GM12865 (cell line): ENCODE measurements at regions not wholly inside any gene's neighbourhood (a gene's known extent, or its start where the extent isn't known, plus 50 kb on each side); places are given as distances from the start of the nearest gene placed in this dataset.
"Not testable (repeated sequence)": the region's sequence is repeated elsewhere in the genome, so short reads cannot be mapped to it uniquely, and the experiment has no call there.

Source experiments
- DNase-seq: peaks from one replicate; pipeline ENCODE4 v3.0.0; 2010; ENCODE audit warnings: low read depth
- H3K4me3 ChIP-seq: 2 replicates; pipeline ENCODE4 v1.5.1; 2011; ENCODE audit warnings: mild to moderate bottlenecking, low read depth, low read length, control low read depth
- TF ChIP-seq, protein P1 (sequence below): IDR thresholded peaks from 2 replicates; pipeline ENCODE4 v1.5.1; 2011; ENCODE audit warnings: low read length, control low read depth, low read depth, inconsistent platforms; ENCODE audit not compliant: insufficient read depth; ENCODE audit errors: missing control alignments

DNA sequence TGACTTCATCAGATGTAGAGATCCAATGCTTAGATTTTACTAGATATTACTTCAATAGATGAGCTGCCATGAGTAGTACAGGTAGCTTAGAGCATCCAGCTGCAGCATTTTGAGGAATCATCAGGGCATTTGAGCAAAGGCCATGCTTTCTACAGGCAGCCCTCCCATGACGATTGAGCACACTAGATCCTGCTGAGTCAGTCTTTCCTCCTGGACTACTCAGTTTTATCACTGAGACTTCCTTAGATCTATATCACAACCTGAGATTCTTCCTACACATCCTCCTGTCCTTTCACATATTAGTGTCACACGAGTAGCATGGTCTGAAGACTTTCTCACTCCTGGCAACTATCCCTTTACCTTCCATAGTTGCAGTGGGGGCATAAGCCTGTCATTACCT, 1401.8 kb downstream of the FSCB start:
- H3K4me3 ChIP-seq, result no peak overlapping the region
- no peak for DNase-seq
- TF ChIP-seq, protein P1, sequence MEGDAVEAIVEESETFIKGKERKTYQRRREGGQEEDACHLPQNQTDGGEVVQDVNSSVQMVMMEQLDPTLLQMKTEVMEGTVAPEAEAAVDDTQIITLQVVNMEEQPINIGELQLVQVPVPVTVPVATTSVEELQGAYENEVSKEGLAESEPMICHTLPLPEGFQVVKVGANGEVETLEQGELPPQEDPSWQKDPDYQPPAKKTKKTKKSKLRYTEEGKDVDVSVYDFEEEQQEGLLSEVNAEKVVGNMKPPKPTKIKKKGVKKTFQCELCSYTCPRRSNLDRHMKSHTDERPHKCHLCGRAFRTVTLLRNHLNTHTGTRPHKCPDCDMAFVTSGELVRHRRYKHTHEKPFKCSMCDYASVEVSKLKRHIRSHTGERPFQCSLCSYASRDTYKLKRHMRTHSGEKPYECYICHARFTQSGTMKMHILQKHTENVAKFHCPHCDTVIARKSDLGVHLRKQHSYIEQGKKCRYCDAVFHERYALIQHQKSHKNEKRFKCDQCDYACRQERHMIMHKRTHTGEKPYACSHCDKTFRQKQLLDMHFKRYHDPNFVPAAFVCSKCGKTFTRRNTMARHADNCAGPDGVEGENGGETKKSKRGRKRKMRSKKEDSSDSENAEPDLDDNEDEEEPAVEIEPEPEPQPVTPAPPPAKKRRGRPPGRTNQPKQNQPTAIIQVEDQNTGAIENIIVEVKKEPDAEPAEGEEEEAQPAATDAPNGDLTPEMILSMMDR, result no peak

DNA sequence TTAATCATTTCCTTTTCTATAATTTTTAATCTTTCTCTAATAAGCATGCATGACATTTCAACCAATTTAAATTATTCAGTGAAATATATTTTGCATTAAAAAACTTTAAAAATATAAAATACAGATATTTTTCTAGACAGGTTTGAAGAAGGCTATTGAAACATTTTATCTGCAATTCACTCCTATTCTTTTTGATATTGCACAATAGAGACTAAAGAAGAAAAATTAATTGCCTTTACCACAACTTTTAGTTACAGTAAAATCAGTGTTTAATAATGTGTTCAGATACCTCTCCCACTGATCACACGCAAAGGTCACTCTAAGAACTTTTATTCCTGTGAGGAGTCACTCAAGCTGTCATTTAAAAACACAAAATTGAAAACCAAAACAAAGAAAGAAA, 1416.7 kb downstream of the FSCB start:
- TF ChIP-seq, protein P1, result no peak
- H3K4me3 ChIP-seq, result no peak overlapping the region
- no peak for DNase-seq

DNA sequence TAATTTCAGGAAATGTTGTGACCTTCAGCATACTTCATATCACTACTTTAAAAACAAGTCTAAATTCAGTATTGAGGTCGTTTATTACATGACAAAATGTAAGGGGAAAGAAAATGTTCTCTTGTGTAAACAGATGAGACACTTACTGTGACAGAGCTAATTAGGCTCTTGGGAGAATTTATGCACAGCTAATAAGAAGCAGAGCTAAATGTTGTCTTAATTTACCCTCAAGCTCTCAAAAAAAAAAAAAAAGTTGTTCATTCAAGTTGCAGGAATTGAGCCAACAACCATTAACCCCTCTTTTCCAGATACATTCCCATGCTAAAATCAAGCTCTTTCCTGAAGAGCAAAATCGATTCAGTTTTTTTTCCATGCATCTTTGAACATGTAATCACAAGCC, 1419.4 kb downstream of the FSCB start:
- DNase-seq, result no peak
- TF ChIP-seq, protein P1, result no peak
- H3K4me3 ChIP-seq, result no peak overlapping the region

DNA sequence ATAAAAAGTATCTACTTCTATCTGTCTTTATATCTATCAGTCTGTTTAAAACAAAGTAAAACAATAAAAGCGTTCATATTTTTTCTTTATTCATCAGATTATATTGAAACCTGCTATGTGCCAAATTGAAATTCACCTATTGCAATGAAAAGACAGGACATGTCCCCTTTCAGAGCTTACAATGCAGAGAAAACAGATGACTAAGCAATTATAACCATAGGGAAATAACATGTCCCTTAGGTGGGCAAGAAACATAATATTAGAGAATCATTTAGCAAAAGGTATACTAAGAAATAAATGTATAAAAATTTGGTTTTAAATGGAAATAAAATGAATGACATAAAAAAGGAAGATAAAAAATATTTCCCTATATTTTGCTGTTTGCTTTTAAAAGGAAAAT, 1421.3 kb downstream of the FSCB start:
- TF ChIP-seq, protein P1, result no peak
- H3K4me3 ChIP-seq, result no peak overlapping the region
- DNase-seq, result no peak

DNA sequence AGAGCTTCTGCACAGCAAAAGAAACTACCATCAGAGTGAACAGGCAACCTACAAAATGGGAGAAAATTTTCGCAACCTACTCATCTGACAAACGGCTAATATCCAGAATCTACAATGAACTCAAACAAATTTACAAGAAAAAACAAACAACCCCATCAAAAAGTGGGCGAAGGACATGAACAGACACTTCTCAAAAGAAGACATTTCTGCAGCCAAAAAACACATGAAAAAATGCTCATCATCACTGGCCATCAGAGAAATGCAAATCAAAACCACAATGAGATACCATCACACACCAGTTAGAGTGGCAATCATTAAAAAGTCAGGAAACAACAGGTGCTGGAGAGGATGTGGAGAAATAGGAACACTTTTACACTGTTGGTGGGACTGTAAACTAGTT, 1439.7 kb downstream of the FSCB start:
- H3K4me3 ChIP-seq, DNase-seq: not testable (repeated sequence)

DNA sequence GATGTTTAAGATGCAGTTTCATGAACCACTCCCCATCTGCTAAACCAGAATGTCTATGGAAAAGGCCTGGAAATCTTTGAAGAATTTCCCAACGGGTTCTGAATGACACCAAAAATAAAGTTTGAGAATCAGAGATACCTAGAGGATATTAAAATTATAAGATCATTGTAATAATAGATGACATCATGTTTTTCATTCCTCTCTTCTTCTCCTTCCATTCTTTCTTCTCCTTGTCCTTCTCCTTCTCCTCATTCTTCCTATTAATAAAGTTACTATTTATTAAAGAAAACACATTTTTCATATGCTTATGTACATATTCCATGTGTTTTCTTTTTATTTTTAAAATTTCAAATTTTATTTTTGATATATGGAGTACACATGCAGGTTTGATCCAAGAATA, 1449.4 kb downstream of the LRFN5 start:
- DNase-seq, result no peak
- TF ChIP-seq, protein P1, result no peak
- no peak overlapping the region for H3K4me3 ChIP-seq

DNA sequence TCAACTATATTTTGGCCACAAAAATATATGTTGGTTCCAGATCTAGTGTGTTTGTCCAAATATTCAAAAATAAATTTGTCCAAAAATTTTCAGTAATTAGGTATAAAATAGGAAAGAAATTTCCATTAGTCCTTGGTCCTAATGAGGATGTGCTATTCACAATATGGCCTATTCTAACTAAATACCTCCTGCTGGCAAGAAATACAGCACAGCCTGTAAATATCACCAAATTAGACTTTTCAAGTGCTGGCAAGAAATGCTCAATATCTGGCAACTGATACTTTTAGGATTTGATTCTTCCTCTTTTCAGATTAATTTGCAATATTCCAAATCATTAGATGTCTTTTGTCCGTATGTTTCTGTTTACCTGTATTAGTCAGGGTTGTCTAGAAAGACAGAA, 1446.2 kb downstream of the LRFN5 start:
- no peak for DNase-seq
- H3K4me3 ChIP-seq, result no peak overlapping the region
- TF ChIP-seq, protein P1, result no peak

DNA sequence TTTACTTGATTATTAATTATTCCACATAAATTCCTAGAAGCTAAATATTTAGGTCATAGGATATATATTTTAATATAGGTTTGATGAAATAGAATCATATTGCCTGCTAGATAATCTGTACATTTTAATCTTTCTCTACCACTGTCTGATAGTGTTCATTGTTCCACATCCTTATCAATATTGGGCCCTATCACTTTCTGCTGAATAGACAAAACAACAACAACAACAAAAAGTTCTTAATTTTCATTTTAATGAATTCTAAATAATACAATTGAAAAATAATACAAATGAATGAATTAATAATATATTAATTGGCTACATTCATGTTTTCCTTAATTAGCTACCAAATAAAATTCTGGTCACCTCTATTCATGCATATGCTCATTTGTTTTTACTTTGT, 1437.2 kb downstream of the LRFN5 start:
- TF ChIP-seq, protein P1, result no peak
- H3K4me3 ChIP-seq, result no peak overlapping the region
- no peak for DNase-seq
